MCF 10A (cell line): ENCODE measurements at regions not wholly inside any gene's neighbourhood (a gene's known extent, or its start where the extent isn't known, plus 50 kb on each side); places are given as distances from the start of the nearest gene placed in this dataset.

ENCODE experiments used
- BruUV-seq: library from RNA; stranded (reverse); fragments of 400-500 nt; replicated peaks from 2 replicates; lab custom pipeline; 2021; lab: Mats Ljungman, UMichigan
- CTCF ChIA-PET: fragments of 300-600 bp; sonication (Branson Sonifier 250); formaldehyde crosslinking; extraction: SDS; loops from one replicate; lab custom pipeline; 2021; ENCODE audit warnings: antibody characterized with exemption, inconsistent platforms; lab: Yijun Ruan, JAX
- POLR2A ChIA-PET: fragments of 300-600, 350-650 bp; sonication (Branson Sonifier 250); formaldehyde crosslinking; extraction: SDS; loops from one replicate; lab custom pipeline; 2020; ENCODE audit warnings: antibody characterized with exemption, inconsistent platforms; lab: Yijun Ruan, JAX
- DNase-seq: peaks from one replicate; pipeline ENCODE4 v3.0.0-alpha.2; 2018; ENCODE audit not compliant: unreplicated experiment
- H3K27ac Mint-ChIP-seq: one replicate; pipeline ENCODE4 v1.8.0; 2022; ENCODE audit warnings: mild to moderate bottlenecking, low read depth, mixed read lengths; ENCODE audit not compliant: unreplicated experiment
- H3K27me3 Mint-ChIP-seq: one replicate; pipeline ENCODE4 v1.8.0; 2022; ENCODE audit warnings: mixed read lengths; ENCODE audit not compliant: insufficient read depth, unreplicated experiment
- H3K36me3 Mint-ChIP-seq: one replicate; pipeline ENCODE4 v1.8.0; 2022; ENCODE audit warnings: mild to moderate bottlenecking, moderate library complexity, mixed read lengths; ENCODE audit not compliant: insufficient read depth, unreplicated experiment
- H3K4me1 Mint-ChIP-seq: one replicate; pipeline ENCODE4 v1.8.0; 2022; ENCODE audit warnings: mixed read lengths; ENCODE audit not compliant: insufficient read depth, unreplicated experiment
- H3K4me3 Mint-ChIP-seq: one replicate; pipeline ENCODE4 v1.8.0; 2022; ENCODE audit warnings: mild to moderate bottlenecking, moderate library complexity, mixed read lengths; ENCODE audit not compliant: unreplicated experiment
- H3K9me3 Mint-ChIP-seq: one replicate; pipeline ENCODE4 v1.8.0; 2022; ENCODE audit warnings: mixed read lengths; ENCODE audit not compliant: unreplicated experiment
- CTCF ChIP-seq: fragments of 200-600 bp; IDR thresholded peaks from one replicate; pipeline ENCODE4 v1.8.0; 2022; ENCODE audit warnings: antibody characterized with exemption, mild to moderate bottlenecking; ENCODE audit not compliant: unreplicated experiment
- intact Hi-C: fragments of 100-400 bp; cut with micrococcal nuclease; formaldehyde crosslinking; loops from 2 replicates; pipeline ENCODE4 v1.14.1; 2022

GRCh38 chr16:64148356-64148755, 973.5 kb downstream of the CDH11 start:
- CTCF ChIA-PET: no interaction called here
- no peaks in the 10 kb centered on the region for H3K27me3 Mint-ChIP-seq

DNA sequence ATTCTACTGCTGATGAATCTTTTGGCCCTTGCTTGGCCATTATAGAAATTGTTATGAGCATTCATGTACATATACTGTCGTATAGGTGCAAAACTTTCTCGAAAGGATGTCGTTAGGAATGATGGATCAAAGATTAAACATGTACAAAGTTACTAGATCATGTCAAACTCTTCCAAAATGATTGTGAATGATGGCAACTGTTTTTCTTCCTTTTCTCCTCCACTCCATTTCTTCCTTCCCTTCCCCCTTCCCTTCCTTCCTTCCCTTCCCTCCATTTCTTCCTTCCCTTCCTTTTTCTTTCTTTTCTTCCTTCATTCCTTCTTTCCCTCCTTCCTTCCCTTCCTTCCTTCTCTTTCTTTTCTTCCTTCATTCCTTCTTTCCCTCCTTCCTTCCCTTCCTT, 973.9 kb downstream of the CDH11 start:
- no peak overlapping the region for H3K27ac Mint-ChIP-seq
- ChIA-PET POLR2A (no interaction called here), CTCF (no interaction called here)
- peaks cover 16% of the 10 kb centered on the region for H3K4me1 Mint-ChIP-seq
- TF ChIP-seq CTCF: no peak
- H3K27me3 Mint-ChIP-seq: no peaks in the 10 kb centered on the region
- no peak overlapping the region for H3K4me3 Mint-ChIP-seq
- BruUV-seq: no TSS peak
- intact Hi-C loops: no loop called here
- peaks cover 6% of the 10 kb centered on the region for H3K36me3 Mint-ChIP-seq
- no peak for DNase-seq
- no peaks in the 10 kb centered on the region for H3K9me3 Mint-ChIP-seq

More at GRCh38 chr16:64148356-64148755, 973.5 kb downstream of the CDH11 start:
- H3K4me1 Mint-ChIP-seq: peaks cover 17% of the 10 kb centered on the region
- H3K36me3 Mint-ChIP-seq: peaks cover 6% of the 10 kb centered on the region
- POLR2A ChIA-PET: no interaction called here
- H3K4me3 Mint-ChIP-seq: no peak overlapping the region
- H3K9me3 Mint-ChIP-seq: no peaks in the 10 kb centered on the region
- intact Hi-C loops: no loop called here
- no peak for DNase-seq
- no peak overlapping the region for H3K27ac Mint-ChIP-seq
- BruUV-seq: no TSS peak
- TF ChIP-seq CTCF: no peak

DNA sequence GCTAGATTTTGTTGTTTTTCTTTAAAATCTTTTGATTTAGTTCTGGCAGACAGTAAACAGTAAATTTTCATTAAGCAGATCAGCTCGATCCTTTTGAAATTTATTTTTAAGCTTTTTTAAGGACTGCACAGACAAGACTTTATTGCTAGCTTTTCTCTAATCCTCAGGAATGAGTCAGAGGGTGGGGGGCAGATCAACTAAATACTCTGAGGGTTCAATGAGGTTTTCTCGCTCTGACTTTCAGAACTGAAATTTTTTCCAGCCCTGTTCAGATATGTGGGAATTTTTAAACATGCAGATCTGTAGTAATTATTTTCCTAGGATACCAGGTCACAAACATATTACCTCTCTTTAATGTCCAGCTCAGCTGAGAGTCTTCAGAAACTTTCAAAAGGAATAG, 977.2 kb downstream of the CDH11 start:
- no peak for TF ChIP-seq CTCF
- H3K9me3 Mint-ChIP-seq: no peaks in the 10 kb centered on the region
- no peak for DNase-seq
- ChIA-PET POLR2A (interaction anchor here (0.6 to 1.4 kb wide), 2 partner anchors 9 to 15 kb away, joined by 3 to 4 read pairs; no protein-coding TSS in a partner anchor), CTCF (interaction anchor here (0.7 kb wide), 1 partner anchor 352 kb away, joined by 5 read pairs; no protein-coding TSS in a partner anchor)
- BruUV-seq: no TSS peak
- H3K36me3 Mint-ChIP-seq: peaks cover 6% of the 10 kb centered on the region
- H3K4me3 Mint-ChIP-seq: no peak overlapping the region
- H3K27ac Mint-ChIP-seq: no peak overlapping the region
- no peaks in the 10 kb centered on the region for H3K27me3 Mint-ChIP-seq
- H3K4me1 Mint-ChIP-seq: no peaks in the 10 kb centered on the region
- intact Hi-C loops: no loop called here

- ChIA-PET CTCF (no interaction called here), POLR2A (no interaction called here)
- TF ChIP-seq CTCF: no peak
- BruUV-seq: no TSS peak
- Mint-ChIP-seq H3K9me3 (no peaks in the 10 kb centered on the region), H3K4me1 (no peaks in the 10 kb centered on the region), H3K4me3 (no peak overlapping the region), H3K27me3 (no peaks in the 10 kb centered on the region), H3K27ac (no peak overlapping the region), H3K36me3 (no peaks in the 10 kb centered on the region)
- no peak for DNase-seq
- intact Hi-C loops: no loop called here
Measured at GRCh38 chr16:64138621-64139020, 983.2 kb downstream of the CDH11 start.
